Transverse colon (tissue), 4 donors: ENCODE measurements at regions not wholly inside any gene's neighbourhood (a gene's known extent, or its start where the extent isn't known, plus 50 kb on each side); places are given as distances from the start of the nearest gene placed in this dataset.

Experiments
- EP300 ChIP-seq: sonication (generic); formaldehyde crosslinking; IDR thresholded peaks from one replicate; pipeline ENCODE4 v1.6.1; 2017; ENCODE audit warnings: antibody characterized with exemption, low read depth
- POLR2A ChIP-seq: fragments of 450-650 bp; IDR thresholded peaks from one replicate; pipeline ENCODE4 v1.6.1; 2016; ENCODE audit warnings: antibody characterized with exemption, mild to moderate bottlenecking, moderate library complexity
- POLR2AphosphoS5 ChIP-seq, 3 donors: sonication (generic); formaldehyde crosslinking; IDR thresholded peaks; one replicate each; pipeline ENCODE4 v1.6.1; 2016; ENCODE audit warnings: antibody characterized with exemption in 3 of 3
- TF ChIP-seq, protein P1 (sequence below), 5 experiments: fragments of 200-600 bp in 3 of 5; fragments of 450-650 bp in 2 of 5; sonication (generic) in 3 of 5; IDR thresholded peaks; 1 replicate in 2 of 5; 2 replicates in 3 of 5; pipeline ENCODE4 v1.5.1; 2016 to 2017; ENCODE audit warnings: antibody characterized with exemption in 5 of 5, inconsistent platforms in 3 of 5, mild to moderate bottlenecking in 2 of 5, moderate library complexity in 1 of 5

DNA sequence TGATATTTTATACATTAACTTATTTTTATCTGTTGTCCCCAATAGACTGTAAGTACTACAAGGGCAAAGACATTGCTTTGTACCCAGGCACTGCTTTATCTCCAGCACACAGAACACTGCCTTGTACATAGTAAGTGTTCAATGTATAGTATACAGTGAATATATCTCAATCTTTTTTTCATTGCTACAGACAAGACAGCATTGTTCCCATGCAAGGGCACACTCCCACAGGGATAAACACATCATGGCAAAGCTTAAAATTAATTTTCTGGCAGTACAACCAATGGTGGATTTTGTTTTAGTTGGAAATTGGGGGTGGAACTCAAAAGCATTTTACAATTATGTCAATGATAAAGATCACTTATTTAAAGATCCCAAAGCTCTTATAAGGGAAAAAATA lies 112.3 kb upstream of the EEA1 start:
- TF ChIP-seq, protein P1, sequence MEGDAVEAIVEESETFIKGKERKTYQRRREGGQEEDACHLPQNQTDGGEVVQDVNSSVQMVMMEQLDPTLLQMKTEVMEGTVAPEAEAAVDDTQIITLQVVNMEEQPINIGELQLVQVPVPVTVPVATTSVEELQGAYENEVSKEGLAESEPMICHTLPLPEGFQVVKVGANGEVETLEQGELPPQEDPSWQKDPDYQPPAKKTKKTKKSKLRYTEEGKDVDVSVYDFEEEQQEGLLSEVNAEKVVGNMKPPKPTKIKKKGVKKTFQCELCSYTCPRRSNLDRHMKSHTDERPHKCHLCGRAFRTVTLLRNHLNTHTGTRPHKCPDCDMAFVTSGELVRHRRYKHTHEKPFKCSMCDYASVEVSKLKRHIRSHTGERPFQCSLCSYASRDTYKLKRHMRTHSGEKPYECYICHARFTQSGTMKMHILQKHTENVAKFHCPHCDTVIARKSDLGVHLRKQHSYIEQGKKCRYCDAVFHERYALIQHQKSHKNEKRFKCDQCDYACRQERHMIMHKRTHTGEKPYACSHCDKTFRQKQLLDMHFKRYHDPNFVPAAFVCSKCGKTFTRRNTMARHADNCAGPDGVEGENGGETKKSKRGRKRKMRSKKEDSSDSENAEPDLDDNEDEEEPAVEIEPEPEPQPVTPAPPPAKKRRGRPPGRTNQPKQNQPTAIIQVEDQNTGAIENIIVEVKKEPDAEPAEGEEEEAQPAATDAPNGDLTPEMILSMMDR (IDR thresholded peaks at IDR 0.05), result no peak
- no peak for TF ChIP-seq POLR2AphosphoS5 (IDR thresholded peaks at IDR 0.05)
- no peak for TF ChIP-seq POLR2A
- no peak for TF ChIP-seq EP300
